SJCRH30 (cell line): ENCODE measurements at regions not wholly inside any gene's neighbourhood (a gene's known extent, or its start where the extent isn't known, plus 50 kb on each side); places are given as distances from the start of the nearest gene placed in this dataset.

Experiments
- DNase-seq, 2 experiments: peaks; one replicate each; pipeline ENCODE4 v3.0.0-alpha.2; 2015 to 2020
- H3K27ac ChIP-seq: fragments of 250-450 bp; sonication (Bioruptor Pico); 2 replicates; pipeline ENCODE4 v1.5.1; 2020; ENCODE audit warnings: mild to moderate bottlenecking, moderate library complexity
- H3K27me3 ChIP-seq: fragments of 250-450 bp; sonication (Bioruptor Pico); 2 replicates; pipeline ENCODE4 v1.5.1; 2020; ENCODE audit warnings: mild to moderate bottlenecking, moderate library complexity
- H3K36me3 ChIP-seq: fragments of 250-450 bp; sonication (Bioruptor Pico); 2 replicates; pipeline ENCODE4 v1.5.1; 2020; ENCODE audit warnings: mild to moderate bottlenecking, moderate library complexity
- H3K4me1 ChIP-seq: fragments of 250-450 bp; sonication (Bioruptor Pico); 2 replicates; pipeline ENCODE4 v1.5.1; 2020; ENCODE audit warnings: mild to moderate bottlenecking, moderate library complexity
- H3K4me3 ChIP-seq: fragments of 250-450 bp; sonication (Bioruptor Pico); 2 replicates; pipeline ENCODE4 v1.5.1; 2020; ENCODE audit warnings: mild to moderate bottlenecking, moderate library complexity
- H3K9me3 ChIP-seq: fragments of 250-450 bp; sonication (Bioruptor Pico); replicated peaks from 2 replicates; pipeline ENCODE4 v1.5.1; 2020; ENCODE audit warnings: mild to moderate bottlenecking, moderate library complexity

DNA sequence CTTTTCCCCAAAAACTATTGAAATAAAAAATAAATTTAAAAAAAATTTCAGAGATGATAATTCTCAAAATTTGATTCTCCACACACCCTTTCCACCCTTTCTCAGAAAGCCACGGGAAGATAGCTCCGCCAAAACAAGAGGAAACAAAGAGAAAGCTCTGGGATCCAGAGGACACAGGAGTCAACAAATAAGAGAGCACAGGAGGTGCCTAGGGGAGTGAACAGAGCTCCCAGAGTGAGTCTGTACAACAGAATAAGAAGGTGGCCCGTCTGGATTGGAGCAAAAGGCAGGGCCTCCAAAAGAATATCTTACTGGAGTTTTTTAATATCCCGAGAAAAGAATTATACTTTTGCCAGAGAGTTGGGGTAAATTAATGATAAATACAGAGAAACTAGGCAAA lies 96.3 kb upstream of the DRD2 start:
- Histone ChIP-seq H3K36me3 (no peaks in the 10 kb centered on the region), H3K27me3 (no peaks in the 10 kb centered on the region), H3K27ac (no peak overlapping the region), H3K4me3 (no peak overlapping the region), H3K9me3 (no peaks in the 10 kb centered on the region), H3K4me1 (peaks cover 7% of the 10 kb centered on the region)
- DNase-seq = no peak

GRCh38 chr11:113570906-113571305 lies 95.7 kb upstream of the DRD2 start:
- Histone ChIP-seq H3K27ac (no peak overlapping the region), H3K4me3 (no peak overlapping the region), H3K4me1 (peaks cover 7% of the 10 kb centered on the region), H3K9me3 (no peaks in the 10 kb centered on the region), H3K36me3 (no peaks in the 10 kb centered on the region), H3K27me3 (no peaks in the 10 kb centered on the region)
- no peak for DNase-seq

DNA sequence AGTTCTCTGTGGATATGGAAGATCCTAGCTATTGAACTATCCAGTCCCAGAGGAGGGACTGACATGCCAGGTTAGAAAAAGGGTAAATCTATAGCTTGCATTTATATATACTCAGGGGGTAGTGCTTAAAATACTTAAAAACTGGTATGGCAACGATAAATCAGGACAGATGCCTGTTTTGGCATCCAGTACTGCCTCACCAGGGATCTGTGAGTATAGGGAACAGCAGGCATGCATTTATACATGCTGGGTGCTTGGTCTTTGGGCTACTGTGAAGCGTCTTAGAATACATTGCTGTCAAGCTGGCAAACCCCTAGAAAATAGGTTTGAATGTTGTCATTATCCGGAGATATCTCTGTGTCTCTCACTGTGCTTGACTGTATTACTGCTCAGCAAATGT lies 94.2 kb upstream of the DRD2 start:
- H3K27me3 ChIP-seq = no peaks in the 10 kb centered on the region
- no peaks in the 10 kb centered on the region for H3K9me3 ChIP-seq
- no peaks in the 10 kb centered on the region for H3K36me3 ChIP-seq
- DNase-seq = no peak
- H3K27ac ChIP-seq = no peak overlapping the region
- no peak overlapping the region for H3K4me3 ChIP-seq
- H3K4me1 ChIP-seq = peaks cover 2% of the 10 kb centered on the region; the same call in 1 of the 2 replicates

- H3K4me1 ChIP-seq = peaks cover 5% of the 10 kb centered on the region; the same call in 1 of the 2 replicates
- H3K27ac ChIP-seq = no peak overlapping the region
- H3K27me3 ChIP-seq = no peaks in the 10 kb centered on the region
- DNase-seq = no peak
- H3K4me3 ChIP-seq = no peak overlapping the region
- H3K9me3 ChIP-seq = no peaks in the 10 kb centered on the region
- no peaks in the 10 kb centered on the region for H3K36me3 ChIP-seq
These were observed 93.4 kb upstream of the DRD2 start for GRCh38 chr11:113568566-113568965.

- Histone ChIP-seq H3K36me3 (no peaks in the 10 kb centered on the region), H3K27ac (no peak overlapping the region), H3K4me1 (peaks cover 5% of the 10 kb centered on the region; the same call in 1 of the 2 replicates), H3K9me3 (no peaks in the 10 kb centered on the region), H3K27me3 (no peaks in the 10 kb centered on the region), H3K4me3 (no peak overlapping the region)
- no peak for DNase-seq
These were observed 92.8 kb upstream of the DRD2 start for GRCh38 chr11:113567867-113568544.

- Histone ChIP-seq H3K27me3 (no peaks in the 10 kb centered on the region), H3K4me3 (no peak overlapping the region), H3K36me3 (no peaks in the 10 kb centered on the region), H3K9me3 (no peaks in the 10 kb centered on the region), H3K4me1 (peaks cover 5% of the 10 kb centered on the region; the same call in 1 of the 2 replicates), H3K27ac (no peak overlapping the region)
- DNase-seq = no peak
These were observed 91.9 kb upstream of the DRD2 start for GRCh38 chr11:113567097-113567496.

DNA sequence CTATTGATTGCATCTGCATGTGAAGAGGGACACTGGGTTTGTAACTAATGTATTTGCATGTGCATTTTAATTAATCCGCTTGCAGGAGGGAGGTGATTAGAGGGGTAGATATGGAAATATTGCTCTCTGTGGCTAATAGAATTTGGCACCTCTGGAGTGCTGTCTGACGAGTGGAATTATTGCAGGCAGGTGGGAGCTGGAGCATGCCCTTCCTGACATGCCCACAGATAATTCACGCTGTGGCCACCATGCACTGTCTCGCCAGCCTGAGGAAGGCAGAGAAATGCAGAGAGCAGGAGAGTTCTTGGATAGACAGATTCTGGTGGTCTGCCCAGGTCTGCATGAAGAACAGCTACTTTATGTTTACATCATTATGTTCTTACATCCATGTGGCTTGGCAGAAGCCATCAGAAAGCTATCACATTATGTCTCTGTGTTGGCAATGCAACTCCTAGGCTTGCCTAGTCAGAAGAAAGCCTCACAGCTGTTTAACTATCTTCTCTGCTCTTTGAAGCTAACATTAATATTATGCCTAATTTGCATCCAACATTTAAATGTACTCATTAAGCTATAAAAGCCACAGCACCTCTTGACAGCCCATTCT lies 89.4 kb upstream of the DRD2 start:
- Histone ChIP-seq H3K4me1 (peaks cover 5% of the 10 kb centered on the region; the same call in 1 of the 2 replicates), H3K36me3 (no peaks in the 10 kb centered on the region), H3K27ac (no peak overlapping the region), H3K27me3 (no peaks in the 10 kb centered on the region), H3K9me3 (no peaks in the 10 kb centered on the region), H3K4me3 (no peak overlapping the region)
- no peak for DNase-seq

DNA sequence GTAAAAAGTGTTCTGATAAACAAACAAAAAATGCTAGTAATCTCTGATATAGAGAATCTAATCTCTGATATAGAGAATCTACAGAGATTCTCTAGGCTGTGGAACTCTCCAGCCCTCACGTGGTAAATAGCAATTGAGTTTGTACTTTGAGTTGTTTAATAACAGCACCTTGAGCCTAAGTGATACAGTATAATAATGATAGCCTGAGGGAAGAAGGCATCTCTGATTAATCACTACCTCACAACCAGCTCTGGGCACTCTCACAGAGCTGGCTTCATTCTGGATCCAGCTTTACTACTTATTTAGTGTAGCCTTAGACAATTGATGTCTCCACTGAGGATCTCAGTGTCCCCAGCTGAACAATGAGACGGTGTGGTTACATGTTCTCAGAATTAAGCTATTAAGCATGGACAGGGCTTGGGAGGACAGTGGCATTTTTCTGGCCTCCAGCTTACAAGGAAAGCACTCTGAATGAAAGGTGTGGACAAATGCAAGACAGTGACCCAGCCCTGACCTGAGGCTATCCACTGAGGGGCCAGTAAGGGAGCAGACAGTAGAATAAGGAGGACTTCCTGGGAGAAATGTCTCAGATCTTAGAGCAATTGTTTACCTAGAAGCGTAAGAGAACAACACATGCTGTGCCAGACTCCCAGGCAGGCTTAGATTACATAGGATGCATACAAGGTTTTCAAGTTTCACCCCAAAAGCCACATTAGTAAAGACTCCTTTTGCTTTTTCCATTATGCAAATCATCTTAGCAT lies 88.7 kb upstream of the DRD2 start:
- Histone ChIP-seq H3K4me3 (no peak overlapping the region), H3K36me3 (no peaks in the 10 kb centered on the region), H3K27ac (no peak overlapping the region), H3K9me3 (no peaks in the 10 kb centered on the region), H3K4me1 (peaks cover 5% of the 10 kb centered on the region; the same call in 1 of the 2 replicates), H3K27me3 (no peaks in the 10 kb centered on the region)
- no peak for DNase-seq

- Histone ChIP-seq H3K4me1 (peaks cover 5% of the 10 kb centered on the region; the same call in 1 of the 2 replicates), H3K9me3 (no peaks in the 10 kb centered on the region), H3K27me3 (no peaks in the 10 kb centered on the region), H3K27ac (no peak overlapping the region), H3K4me3 (no peak overlapping the region), H3K36me3 (no peaks in the 10 kb centered on the region)
- no peak for DNase-seq
These were observed 87.8 kb upstream of the DRD2 start for GRCh38 chr11:113562981-113563461.

GRCh38 chr11:113562576-113562975 lies 87.4 kb upstream of the DRD2 start:
- Histone ChIP-seq H3K4me3 (no peak overlapping the region), H3K4me1 (peaks cover 5% of the 10 kb centered on the region; the same call in 1 of the 2 replicates), H3K27me3 (no peaks in the 10 kb centered on the region), H3K9me3 (no peaks in the 10 kb centered on the region), H3K27ac (no peak overlapping the region), H3K36me3 (no peaks in the 10 kb centered on the region)
- no peak for DNase-seq

DNA sequence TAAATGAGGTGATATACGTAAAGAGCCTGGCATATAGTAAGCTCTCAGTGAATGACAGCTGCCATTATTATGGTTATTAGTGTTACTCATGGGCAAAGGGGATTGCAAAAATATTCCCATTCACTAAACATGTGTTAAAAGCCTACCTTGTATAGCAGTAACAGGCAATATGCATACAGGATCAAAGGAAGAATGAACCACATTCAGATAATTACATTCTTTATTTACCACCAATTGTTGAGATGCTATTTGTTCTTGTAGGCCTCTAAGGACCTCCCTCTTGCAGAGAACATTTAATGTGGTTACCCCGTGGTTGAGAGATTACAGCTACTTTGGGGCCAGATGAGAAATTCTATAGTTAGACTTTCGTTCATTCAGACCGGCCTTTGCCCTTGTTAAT lies 82.7 kb upstream of the DRD2 start:
- Histone ChIP-seq H3K4me1 (peaks cover 26% of the 10 kb centered on the region), H3K36me3 (no peaks in the 10 kb centered on the region), H3K4me3 (no peak overlapping the region), H3K9me3 (no peaks in the 10 kb centered on the region), H3K27me3 (no peaks in the 10 kb centered on the region), H3K27ac (no peak overlapping the region)
- DNase-seq = no peak

GRCh38 chr11:113556036-113556435 lies 80.8 kb upstream of the DRD2 start:
- no peak overlapping the region for H3K4me3 ChIP-seq
- no peaks in the 10 kb centered on the region for H3K36me3 ChIP-seq
- peaks cover 34% of the 10 kb centered on the region for H3K4me1 ChIP-seq
- no peak overlapping the region for H3K27ac ChIP-seq
- H3K9me3 ChIP-seq = no peaks in the 10 kb centered on the region
- no peak for DNase-seq
- H3K27me3 ChIP-seq = no peaks in the 10 kb centered on the region

- Histone ChIP-seq H3K27ac (peak overlapping the region; percentile 76), H3K36me3 (no peaks in the 10 kb centered on the region), H3K4me1 (peaks cover 34% of the 10 kb centered on the region), H3K27me3 (no peaks in the 10 kb centered on the region), H3K4me3 (no peak overlapping the region), H3K9me3 (no peaks in the 10 kb centered on the region)
- DNase-seq = peak; percentile 69 to 79
These were observed 79.9 kb upstream of the DRD2 start for GRCh38 chr11:113555071-113555619.

DNA sequence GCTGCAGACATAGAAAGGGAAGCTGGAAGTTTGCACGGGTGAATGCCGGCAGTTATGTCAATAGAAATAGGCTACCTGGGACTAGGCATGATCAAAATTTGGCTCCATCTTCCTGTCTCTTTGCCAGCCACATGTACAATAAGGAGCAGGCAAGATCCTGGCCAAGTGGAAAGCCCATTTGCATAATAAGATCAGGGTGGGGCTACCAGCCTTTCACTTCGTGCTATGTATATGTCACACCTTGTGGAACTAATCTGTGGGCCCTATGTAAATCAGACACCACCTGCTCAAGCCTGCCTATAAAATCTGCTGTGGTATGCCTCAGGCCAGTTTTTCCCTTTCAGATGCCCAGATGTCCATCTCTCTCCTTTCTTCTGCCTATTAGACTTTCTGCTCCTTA lies 79.3 kb upstream of the DRD2 start:
- Histone ChIP-seq H3K36me3 (no peaks in the 10 kb centered on the region), H3K27ac (peak overlapping the region; percentile 76), H3K4me1 (peaks cover 34% of the 10 kb centered on the region), H3K27me3 (no peaks in the 10 kb centered on the region), H3K9me3 (no peaks in the 10 kb centered on the region), H3K4me3 (no peak overlapping the region)
- peak in 1 of 2 experiments; percentile 65 for DNase-seq

DNA sequence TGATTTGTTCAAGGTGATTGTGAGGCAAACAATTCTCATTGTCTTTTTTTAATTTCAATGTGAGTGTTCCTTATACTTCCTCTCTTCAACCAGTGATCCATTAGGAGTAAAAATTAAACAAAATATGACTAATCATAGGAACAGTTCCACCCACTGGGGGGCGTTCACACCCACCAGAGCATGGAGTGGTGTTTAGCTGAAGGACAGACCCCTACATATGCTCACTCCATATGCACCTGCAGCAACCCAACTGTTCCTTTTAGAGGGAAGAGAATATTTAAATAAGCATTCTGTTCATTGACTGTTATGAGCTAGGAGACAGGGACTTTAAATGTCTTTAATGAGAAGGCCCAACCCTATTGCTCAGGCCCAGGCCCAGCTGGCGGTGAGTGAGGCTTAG lies 78.7 kb upstream of the DRD2 start:
- Histone ChIP-seq H3K4me1 (peaks cover 34% of the 10 kb centered on the region), H3K27ac (peak overlapping the region; percentile 76), H3K9me3 (no peaks in the 10 kb centered on the region), H3K36me3 (no peaks in the 10 kb centered on the region), H3K4me3 (no peak overlapping the region), H3K27me3 (no peaks in the 10 kb centered on the region)
- DNase-seq = peak; percentile 22 to 42
